ENCODE measurements at regions not wholly inside any gene's neighbourhood (a gene's known extent, or its start where the extent isn't known, plus 50 kb on each side); places are given as distances from the start of the nearest gene placed in this dataset.

DNA sequence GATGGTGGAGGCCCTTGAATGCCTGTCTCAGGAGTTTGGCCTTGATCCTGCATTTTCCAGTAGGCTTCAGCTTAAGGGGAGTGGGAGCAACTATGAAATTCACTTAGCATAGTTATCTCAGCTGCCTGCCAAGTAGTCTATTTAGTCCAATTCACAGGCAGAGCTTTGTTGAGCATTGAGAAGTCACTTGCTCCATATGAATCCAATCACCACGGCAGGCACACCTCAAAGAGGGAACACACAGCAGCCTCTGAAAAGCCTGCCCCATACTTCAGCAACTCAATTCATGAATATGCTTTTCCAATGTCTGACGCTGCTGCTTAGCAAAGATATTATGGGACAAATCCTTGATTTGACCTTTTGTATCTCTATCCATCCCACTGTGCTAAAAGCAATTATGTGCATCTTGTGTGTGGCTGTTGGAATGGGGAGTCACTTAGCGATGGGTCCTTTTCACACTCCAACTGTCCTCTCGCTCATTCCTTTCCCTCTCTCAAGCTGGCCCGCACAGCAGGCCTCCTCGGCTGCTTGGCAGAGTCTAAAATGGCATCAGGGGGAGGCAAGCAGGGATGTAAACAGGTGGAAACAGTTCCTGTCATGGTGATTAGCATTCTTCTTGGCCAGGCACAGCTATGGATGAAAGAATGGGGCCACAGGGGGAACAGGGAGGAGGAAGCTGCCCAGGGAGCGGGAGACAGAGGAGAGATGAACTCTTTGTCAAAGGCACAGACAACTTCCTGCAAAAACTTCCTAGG is 56.0 kb upstream of the LRPPRC start:
- H4K20me1 ChIP-seq (ENCODE audit: low read depth, low read length), result no peaks in the 10 kb centered on the region
- no peaks in the 10 kb centered on the region for H3K9me2 ChIP-seq (replicated peaks; ENCODE audit: insufficient read depth, low read length)
- no peak overlapping the region for H3K4me3 ChIP-seq (ENCODE audit: insufficient read depth, low read length, poor library complexity, severe bottlenecking)
- no peaks in the 10 kb centered on the region for H3K36me3 ChIP-seq (ENCODE audit: low read length)
- TF ChIP-seq CTCF (IDR thresholded peaks at IDR 0.05; ENCODE audit: insufficient read depth, low read length, poor library complexity, severe bottlenecking) (no peak), EZH2phosphoT487 (conservative IDR thresholded peaks at IDR 0.05; ENCODE audit: low read length) (no peak)
- no peak overlapping the region for H2AFZ ChIP-seq (ENCODE audit: low read depth, low read length, severe bottlenecking)
- H3K4me2 ChIP-seq (ENCODE audit: low read depth, low read length, poor library complexity, severe bottlenecking), result no peak overlapping the region
- no peaks in the 10 kb centered on the region for H3K79me2 ChIP-seq (ENCODE audit: insufficient read depth, low read length)
- no peaks in the 10 kb centered on the region for H3K9me3 ChIP-seq (ENCODE audit: insufficient read depth, low read length)
- no peak overlapping the region for H3K27ac ChIP-seq (ENCODE audit: low read depth, low read length)
- H3K9ac ChIP-seq (ENCODE audit: low read length), result no peak overlapping the region
- no peaks in the 10 kb centered on the region for H3F3A ChIP-seq (ENCODE audit: insufficient read depth)
- H3K27me3 ChIP-seq (ENCODE audit: low read length), result no peaks in the 10 kb centered on the region

DNA sequence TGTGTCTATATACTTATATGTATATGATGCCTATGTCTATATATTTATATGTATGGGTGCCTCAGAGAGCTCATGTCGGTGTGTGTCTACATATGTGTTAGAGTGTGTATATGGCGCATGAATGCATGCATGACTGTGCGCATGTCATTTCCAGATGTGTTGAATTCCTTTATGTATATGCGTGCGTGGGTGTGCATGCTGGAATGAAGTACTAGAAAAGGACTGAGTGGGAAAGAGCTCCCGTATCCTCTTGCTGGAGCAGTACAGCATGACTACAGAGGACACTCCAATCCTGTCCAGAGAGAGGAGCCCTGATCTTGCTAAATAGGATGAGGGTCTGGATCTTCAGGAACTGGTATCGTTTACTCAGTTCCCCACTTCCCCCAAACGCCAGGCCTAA is 56.8 kb upstream of the LRPPRC start:
- Histone ChIP-seq H3K4me3 (ENCODE audit: insufficient read depth, low read length, poor library complexity, severe bottlenecking) (no peak overlapping the region), H3K4me2 (ENCODE audit: low read depth, low read length, poor library complexity, severe bottlenecking) (no peak overlapping the region), H3K9ac (ENCODE audit: low read length) (no peak overlapping the region), H3K9me3 (ENCODE audit: insufficient read depth, low read length) (no peaks in the 10 kb centered on the region), H2AFZ (ENCODE audit: low read depth, low read length, severe bottlenecking) (no peak overlapping the region), H3F3A (ENCODE audit: insufficient read depth) (no peaks in the 10 kb centered on the region), H3K27ac (ENCODE audit: low read depth, low read length) (no peak overlapping the region), H3K79me2 (ENCODE audit: insufficient read depth, low read length) (no peaks in the 10 kb centered on the region), H3K36me3 (ENCODE audit: low read length) (no peaks in the 10 kb centered on the region), H4K20me1 (ENCODE audit: low read depth, low read length) (no peaks in the 10 kb centered on the region), H3K9me2 (replicated peaks; ENCODE audit: insufficient read depth, low read length) (no peaks in the 10 kb centered on the region), H3K27me3 (ENCODE audit: low read length) (no peaks in the 10 kb centered on the region)
- TF ChIP-seq CTCF (IDR thresholded peaks at IDR 0.05; ENCODE audit: insufficient read depth, low read length, poor library complexity, severe bottlenecking), result no peak
- no peak for TF ChIP-seq EZH2phosphoT487 (conservative IDR thresholded peaks at IDR 0.05; ENCODE audit: low read length)

GRCh38 chr2:44053052-44053451 is 57.3 kb upstream of the LRPPRC start:
- Histone ChIP-seq H3F3A (ENCODE audit: insufficient read depth) (no peaks in the 10 kb centered on the region), H3K9me3 (ENCODE audit: insufficient read depth, low read length) (no peaks in the 10 kb centered on the region), H3K79me2 (ENCODE audit: insufficient read depth, low read length) (no peaks in the 10 kb centered on the region), H4K20me1 (ENCODE audit: low read depth, low read length) (no peaks in the 10 kb centered on the region), H3K36me3 (ENCODE audit: low read length) (no peaks in the 10 kb centered on the region), H3K27ac (ENCODE audit: low read depth, low read length) (no peak overlapping the region), H3K27me3 (ENCODE audit: low read length) (no peaks in the 10 kb centered on the region), H3K9ac (ENCODE audit: low read length) (no peak overlapping the region), H3K9me2 (replicated peaks; ENCODE audit: insufficient read depth, low read length) (no peaks in the 10 kb centered on the region), H3K4me2 (ENCODE audit: low read depth, low read length, poor library complexity, severe bottlenecking) (no peak overlapping the region), H2AFZ (ENCODE audit: low read depth, low read length, severe bottlenecking) (no peak overlapping the region), H3K4me3 (ENCODE audit: insufficient read depth, low read length, poor library complexity, severe bottlenecking) (no peak overlapping the region)
- TF ChIP-seq CTCF (IDR thresholded peaks at IDR 0.05; ENCODE audit: insufficient read depth, low read length, poor library complexity, severe bottlenecking), result no peak
- no peak for TF ChIP-seq EZH2phosphoT487 (conservative IDR thresholded peaks at IDR 0.05; ENCODE audit: low read length)

Measured in SU-DHL-6 (cell line).